ENCODE measurements at regions not wholly inside any gene's neighbourhood (a gene's known extent, or its start where the extent isn't known, plus 50 kb on each side); places are given as distances from the start of the nearest gene placed in this dataset.

DNA sequence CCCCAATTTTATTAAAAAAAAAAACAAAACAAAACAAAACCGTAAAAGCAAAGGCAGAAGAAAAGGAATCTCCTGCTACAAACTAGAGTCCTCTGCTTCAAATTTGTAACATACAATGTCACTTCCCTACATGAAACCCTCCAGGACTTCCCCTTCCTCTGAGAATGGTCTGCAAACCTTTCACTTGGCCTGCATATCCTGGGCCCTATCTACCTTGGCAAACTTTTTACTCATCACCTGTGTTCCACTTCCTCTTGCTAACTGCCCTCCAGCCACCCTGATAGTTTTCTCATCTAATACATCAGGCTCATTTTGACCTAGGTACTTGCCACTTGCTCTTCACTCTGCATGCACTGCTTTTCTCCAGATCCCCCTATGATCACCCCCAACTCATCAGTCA is 255.5 kb downstream of the ETAA1 start:
- H3K4me1 ChIP-seq (ENCODE audit: control insufficient read depth in 3 of 3, insufficient read depth in 2 of 3, low read depth in 1 of 3, low read length in 2 of 3): peaks cover 0 to 4% (median 0%) of the 10 kb centered on the region in 3 donors
- H3K27me3 ChIP-seq (ENCODE audit: control insufficient read depth in 3 of 3, insufficient read depth in 3 of 3, low read length in 3 of 3): peaks cover 0 to 19% (median 0%) of the 10 kb centered on the region in 3 donors
- H3K4me3 ChIP-seq (ENCODE audit: low read depth in 1 of 3, low read length in 3 of 3): no peak overlapping the region
- WGBS, 3 donors: 77 to 88% (median 86%) methylated on average over 1 of the region's 1 CpG
- H3K9me3 ChIP-seq (ENCODE audit: control insufficient read depth in 2 of 2, insufficient read depth in 1 of 2, low read depth in 1 of 2, low read length in 1 of 2): no peaks in the 10 kb centered on the region
- no peaks in the 10 kb centered on the region for H3K36me3 ChIP-seq (ENCODE audit: control insufficient read depth in 3 of 3, insufficient read depth in 2 of 3, low read depth in 1 of 3, low read length in 3 of 3)
- no peak overlapping the region for H3K27ac ChIP-seq (ENCODE audit: low read depth in 1 of 3, low read length in 2 of 3)
- DNase-seq: no peak
- no peak for FAIRE-seq

GRCh38 chr2:67656875-67657274 is 259.7 kb downstream of the ETAA1 start:
- no peak overlapping the region for H3K4me3 ChIP-seq (ENCODE audit: low read depth in 1 of 3, low read length in 3 of 3)
- no peaks in the 10 kb centered on the region for H3K4me1 ChIP-seq (ENCODE audit: control insufficient read depth in 3 of 3, insufficient read depth in 2 of 3, low read depth in 1 of 3, low read length in 2 of 3)
- WGBS, 3 donors: 37 to 62% (median 44%) methylated on average over 4 of the region's 4 CpGs
- FAIRE-seq: no peak
- H3K27ac ChIP-seq (ENCODE audit: low read depth in 1 of 3, low read length in 2 of 3): no peak overlapping the region
- peaks cover 0 to 2% (median 0%) of the 10 kb centered on the region in 3 donors for H3K27me3 ChIP-seq (ENCODE audit: control insufficient read depth in 3 of 3, insufficient read depth in 3 of 3, low read length in 3 of 3)
- H3K36me3 ChIP-seq (ENCODE audit: control insufficient read depth in 3 of 3, insufficient read depth in 2 of 3, low read depth in 1 of 3, low read length in 3 of 3): no peaks in the 10 kb centered on the region
- H3K9me3 ChIP-seq (ENCODE audit: control insufficient read depth in 2 of 2, insufficient read depth in 1 of 2, low read depth in 1 of 2, low read length in 1 of 2): no peaks in the 10 kb centered on the region
- DNase-seq: no peak

DNA sequence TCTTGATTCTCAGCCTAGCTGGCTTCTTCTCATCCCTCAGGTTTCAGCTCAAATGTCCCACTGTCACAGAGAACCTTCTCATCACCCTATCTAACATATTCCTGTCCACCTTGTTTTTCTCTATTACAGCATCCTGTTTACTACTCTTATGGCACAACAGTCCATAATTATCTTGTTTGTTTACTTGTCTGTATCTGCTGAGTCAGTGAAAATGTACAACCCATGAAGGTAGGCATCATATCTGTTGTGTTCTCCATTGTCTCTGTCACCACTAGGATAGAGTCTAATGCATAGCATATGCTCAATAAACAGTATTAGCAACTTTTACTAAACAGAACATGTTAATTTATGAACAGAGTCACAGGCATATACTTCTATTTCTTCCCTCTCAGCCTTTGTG is 261.7 kb downstream of the ETAA1 start:
- Histone ChIP-seq H3K27me3 (ENCODE audit: control insufficient read depth in 3 of 3, insufficient read depth in 3 of 3, low read length in 3 of 3) (peaks cover 0 to 2% (median 0%) of the 10 kb centered on the region in 3 donors), H3K4me1 (ENCODE audit: control insufficient read depth in 3 of 3, insufficient read depth in 2 of 3, low read depth in 1 of 3, low read length in 2 of 3) (no peaks in the 10 kb centered on the region), H3K4me3 (ENCODE audit: low read depth in 1 of 3, low read length in 3 of 3) (no peak overlapping the region), H3K27ac (ENCODE audit: low read depth in 1 of 3, low read length in 2 of 3) (no peak overlapping the region), H3K9me3 (ENCODE audit: control insufficient read depth in 2 of 2, insufficient read depth in 1 of 2, low read depth in 1 of 2, low read length in 1 of 2) (no peaks in the 10 kb centered on the region), H3K36me3 (ENCODE audit: control insufficient read depth in 3 of 3, insufficient read depth in 2 of 3, low read depth in 1 of 3, low read length in 3 of 3) (no peaks in the 10 kb centered on the region)
- FAIRE-seq (no peak), DNase-seq (no peak)

- Histone ChIP-seq H3K36me3 (ENCODE audit: control insufficient read depth in 3 of 3, insufficient read depth in 2 of 3, low read depth in 1 of 3, low read length in 3 of 3) (no peaks in the 10 kb centered on the region), H3K9me3 (ENCODE audit: control insufficient read depth in 2 of 2, insufficient read depth in 1 of 2, low read depth in 1 of 2, low read length in 1 of 2) (peaks cover 0 to 1% of the 10 kb centered on the region in 2 donors), H3K27me3 (ENCODE audit: control insufficient read depth in 3 of 3, insufficient read depth in 3 of 3, low read length in 3 of 3) (peaks cover 0 to 2% (median 0%) of the 10 kb centered on the region in 3 donors), H3K27ac (ENCODE audit: low read depth in 1 of 3, low read length in 2 of 3) (no peak overlapping the region), H3K4me1 (ENCODE audit: control insufficient read depth in 3 of 3, insufficient read depth in 2 of 3, low read depth in 1 of 3, low read length in 2 of 3) (no peaks in the 10 kb centered on the region), H3K4me3 (ENCODE audit: low read depth in 1 of 3, low read length in 3 of 3) (no peak overlapping the region)
- WGBS, 3 donors: 85 to 86% (median 86%) methylated on average over 4 of the region's 4 CpGs
- FAIRE-seq (no peak), DNase-seq (no peak)
These were observed 263.0 kb downstream of the ETAA1 start for GRCh38 chr2:67660015-67660602.

GRCh38 chr2:67660871-67661270 is 263.7 kb downstream of the ETAA1 start:
- no peak overlapping the region for H3K27ac ChIP-seq (ENCODE audit: low read depth in 1 of 3, low read length in 2 of 3)
- no peaks in the 10 kb centered on the region for H3K4me1 ChIP-seq (ENCODE audit: control insufficient read depth in 3 of 3, insufficient read depth in 2 of 3, low read depth in 1 of 3, low read length in 2 of 3)
- H3K9me3 ChIP-seq (ENCODE audit: control insufficient read depth in 2 of 2, insufficient read depth in 1 of 2, low read depth in 1 of 2, low read length in 1 of 2): peaks cover 0 to 1% of the 10 kb centered on the region in 2 donors
- no peaks in the 10 kb centered on the region for H3K36me3 ChIP-seq (ENCODE audit: control insufficient read depth in 3 of 3, insufficient read depth in 2 of 3, low read depth in 1 of 3, low read length in 3 of 3)
- peaks cover 0 to 2% (median 0%) of the 10 kb centered on the region in 3 donors for H3K27me3 ChIP-seq (ENCODE audit: control insufficient read depth in 3 of 3, insufficient read depth in 3 of 3, low read length in 3 of 3)
- no peak overlapping the region for H3K4me3 ChIP-seq (ENCODE audit: low read depth in 1 of 3, low read length in 3 of 3)
- FAIRE-seq (no peak), DNase-seq (no peak)

- no peaks in the 10 kb centered on the region for H3K36me3 ChIP-seq (ENCODE audit: control insufficient read depth in 3 of 3, insufficient read depth in 2 of 3, low read depth in 1 of 3, low read length in 3 of 3)
- DNase-seq: no peak
- H3K4me3 ChIP-seq (ENCODE audit: low read depth in 1 of 3, low read length in 3 of 3): no peak overlapping the region
- H3K27ac ChIP-seq (ENCODE audit: low read depth in 1 of 3, low read length in 2 of 3): no peak overlapping the region
- H3K27me3 ChIP-seq (ENCODE audit: control insufficient read depth in 3 of 3, insufficient read depth in 3 of 3, low read length in 3 of 3): peaks cover 0 to 2% (median 0%) of the 10 kb centered on the region in 3 donors
- no peaks in the 10 kb centered on the region for H3K4me1 ChIP-seq (ENCODE audit: control insufficient read depth in 3 of 3, insufficient read depth in 2 of 3, low read depth in 1 of 3, low read length in 2 of 3)
- FAIRE-seq: no peak
- peaks cover 0 to 1% of the 10 kb centered on the region in 2 donors for H3K9me3 ChIP-seq (ENCODE audit: control insufficient read depth in 2 of 2, insufficient read depth in 1 of 2, low read depth in 1 of 2, low read length in 1 of 2)
These were observed 265.1 kb downstream of the ETAA1 start for GRCh38 chr2:67662222-67662621.

DNA sequence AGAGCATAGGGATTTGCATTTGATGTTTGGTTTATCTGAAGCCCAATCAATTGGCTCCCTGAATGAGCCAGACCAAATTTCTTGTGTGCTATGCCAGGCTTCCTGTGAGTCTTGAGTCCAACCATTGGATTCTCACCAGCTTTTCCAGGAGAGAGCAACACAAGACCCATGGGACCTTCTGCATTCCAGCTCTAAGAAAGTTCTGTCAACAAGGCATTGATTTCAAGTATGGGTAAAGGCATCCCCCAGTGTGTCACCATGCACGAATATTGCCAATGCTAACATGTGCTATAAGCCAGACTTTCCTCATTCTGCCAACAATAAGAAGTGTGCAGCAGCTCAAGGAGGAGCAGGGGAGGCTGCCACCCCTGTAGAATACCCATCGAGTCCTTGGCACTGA is 266.6 kb downstream of the ETAA1 start:
- no peaks in the 10 kb centered on the region for H3K36me3 ChIP-seq (ENCODE audit: control insufficient read depth in 3 of 3, insufficient read depth in 2 of 3, low read depth in 1 of 3, low read length in 3 of 3)
- peaks cover 0 to 1% of the 10 kb centered on the region in 2 donors for H3K9me3 ChIP-seq (ENCODE audit: control insufficient read depth in 2 of 2, insufficient read depth in 1 of 2, low read depth in 1 of 2, low read length in 1 of 2)
- 77 to 87% (median 78%) methylated on average over 2 of the region's 2 CpGs for WGBS, 3 donors
- DNase-seq: no peak
- FAIRE-seq: no peak
- no peak overlapping the region for H3K4me3 ChIP-seq (ENCODE audit: low read depth in 1 of 3, low read length in 3 of 3)
- H3K4me1 ChIP-seq (ENCODE audit: control insufficient read depth in 3 of 3, insufficient read depth in 2 of 3, low read depth in 1 of 3, low read length in 2 of 3): no peaks in the 10 kb centered on the region
- H3K27ac ChIP-seq (ENCODE audit: low read depth in 1 of 3, low read length in 2 of 3): no peak overlapping the region
- H3K27me3 ChIP-seq (ENCODE audit: control insufficient read depth in 3 of 3, insufficient read depth in 3 of 3, low read length in 3 of 3): no peaks in the 10 kb centered on the region

DNA sequence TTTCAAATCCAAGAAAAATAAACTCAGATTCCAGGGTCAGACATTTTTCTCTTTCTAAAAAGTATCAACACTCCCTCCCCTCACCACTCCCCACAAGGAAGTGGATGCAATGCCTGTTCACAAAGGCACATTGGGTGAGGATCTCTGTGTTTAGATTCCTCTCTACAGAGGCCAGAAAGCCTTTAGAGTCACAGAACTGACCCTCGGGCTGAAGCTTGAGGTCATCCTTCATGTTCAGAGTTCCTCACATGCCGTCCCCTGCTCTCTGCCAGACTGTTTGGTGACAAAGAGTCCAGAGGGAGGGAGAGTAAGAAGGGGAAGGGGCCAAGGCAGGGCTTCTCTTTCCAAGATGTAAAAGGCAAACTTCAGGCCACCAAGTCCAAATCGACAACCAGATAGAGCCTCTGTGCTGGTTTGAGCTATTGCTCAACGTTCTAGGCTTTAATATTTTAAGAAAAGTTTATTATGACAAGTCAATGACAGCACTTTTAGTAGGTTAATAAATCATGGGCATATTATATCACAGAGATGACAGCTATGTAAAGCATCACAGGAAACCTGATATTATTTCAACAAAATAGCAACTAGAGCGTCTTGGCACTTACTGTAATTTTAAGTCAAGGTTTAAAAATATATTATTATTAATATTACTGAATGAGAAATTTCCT is 269.4 kb downstream of the ETAA1 start:
- Histone ChIP-seq H3K27ac (ENCODE audit: low read depth in 1 of 3, low read length in 2 of 3) (no peak overlapping the region), H3K4me1 (ENCODE audit: control insufficient read depth in 3 of 3, insufficient read depth in 2 of 3, low read depth in 1 of 3, low read length in 2 of 3) (no peaks in the 10 kb centered on the region), H3K9me3 (ENCODE audit: control insufficient read depth in 2 of 2, insufficient read depth in 1 of 2, low read depth in 1 of 2, low read length in 1 of 2) (peaks cover 0 to 1% of the 10 kb centered on the region in 2 donors), H3K4me3 (ENCODE audit: low read depth in 1 of 3, low read length in 3 of 3) (no peak overlapping the region), H3K36me3 (ENCODE audit: control insufficient read depth in 3 of 3, insufficient read depth in 2 of 3, low read depth in 1 of 3, low read length in 3 of 3) (no peaks in the 10 kb centered on the region), H3K27me3 (ENCODE audit: control insufficient read depth in 3 of 3, insufficient read depth in 3 of 3, low read length in 3 of 3) (no peaks in the 10 kb centered on the region)
- 59 to 78% (median 73%) methylated on average over 5 of the region's 5 CpGs for WGBS, 3 donors
- DNase-seq: no peak
- no peak for FAIRE-seq

Data from small intestine (tissue), 7 donors.